ENCODE measurements at regions not wholly inside any gene's neighbourhood (a gene's known extent, or its start where the extent isn't known, plus 50 kb on each side); places are given as distances from the start of the nearest gene placed in this dataset.

DNA sequence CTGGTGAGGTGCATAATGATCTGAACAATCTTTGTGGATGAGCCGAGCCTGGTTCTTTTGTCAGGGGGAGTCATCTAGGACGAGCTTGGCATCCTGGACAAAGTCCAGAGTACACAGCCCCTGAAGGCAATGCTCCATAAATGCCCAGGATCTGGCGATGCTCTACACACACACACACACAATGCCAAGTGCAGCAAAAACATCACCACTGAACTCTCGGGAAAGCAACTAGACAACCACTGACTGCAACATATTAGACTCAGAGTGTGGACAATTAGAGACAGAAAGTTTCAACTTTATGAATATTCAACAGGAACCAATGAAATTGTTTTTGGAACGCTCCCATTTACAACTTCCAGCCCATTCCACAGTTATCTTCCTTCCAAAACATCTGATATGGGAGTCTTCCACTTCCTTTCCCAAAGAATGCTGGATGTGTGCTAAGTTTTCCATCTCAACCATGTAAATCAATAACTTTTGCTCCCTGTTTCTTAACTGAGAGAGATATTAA, 227.6 kb upstream of the ANKRD55 start:
- WGBS (ENCODE audit: insufficient coverage, low lambda C conversion rate) = no CpG with 5 or more reads among the region's 5 CpGs
- Histone ChIP-seq H3K9me3 (ENCODE audit: control insufficient read depth, low read depth, low read length) (no peaks in the 10 kb centered on the region), H3K4me3 (ENCODE audit: low read length) (no peak overlapping the region), H3K4me1 (ENCODE audit: control insufficient read depth, insufficient read depth, low read length) (peaks cover 19% of the 10 kb centered on the region), H3K27ac (ENCODE audit: low read length) (peak overlapping the region; percentile 13), H3K27me3 (ENCODE audit: control insufficient read depth, insufficient read depth, low read length) (no peaks in the 10 kb centered on the region), H3K36me3 (ENCODE audit: control insufficient read depth, insufficient read depth, low read length) (no peaks in the 10 kb centered on the region)
- DNase-seq = peak; percentile 26 to 54

DNA sequence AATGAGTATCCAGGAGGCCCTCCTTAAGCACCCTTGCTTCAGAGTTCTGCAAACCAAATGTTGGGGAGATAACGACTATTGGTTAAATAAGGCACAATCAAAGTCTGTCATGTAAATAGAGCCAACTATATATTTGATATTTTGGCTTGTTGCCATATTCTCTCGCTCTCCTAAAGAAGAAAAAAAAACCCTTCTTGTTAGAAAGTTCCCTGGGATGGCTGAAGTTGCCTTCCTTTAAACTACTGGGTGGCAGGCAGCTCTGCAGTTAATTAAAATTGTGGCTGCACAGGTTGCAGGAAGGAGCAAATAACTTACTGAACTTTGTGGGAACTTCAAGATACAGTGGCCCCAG, 227.0 kb upstream of the ANKRD55 start:
- no peaks in the 10 kb centered on the region for H3K9me3 ChIP-seq (ENCODE audit: control insufficient read depth, low read depth, low read length)
- H3K36me3 ChIP-seq (ENCODE audit: control insufficient read depth, insufficient read depth, low read length) = no peaks in the 10 kb centered on the region
- no peaks in the 10 kb centered on the region for H3K27me3 ChIP-seq (ENCODE audit: control insufficient read depth, insufficient read depth, low read length)
- H3K27ac ChIP-seq (ENCODE audit: low read length) = peak overlapping the region; percentile 13
- peaks cover 14% of the 10 kb centered on the region for H3K4me1 ChIP-seq (ENCODE audit: control insufficient read depth, insufficient read depth, low read length)
- WGBS (ENCODE audit: insufficient coverage, low lambda C conversion rate) = 86% methylated on average over 1 of the region's 2 CpGs
- H3K4me3 ChIP-seq (ENCODE audit: low read length) = no peak overlapping the region
- DNase-seq = no peak

DNA sequence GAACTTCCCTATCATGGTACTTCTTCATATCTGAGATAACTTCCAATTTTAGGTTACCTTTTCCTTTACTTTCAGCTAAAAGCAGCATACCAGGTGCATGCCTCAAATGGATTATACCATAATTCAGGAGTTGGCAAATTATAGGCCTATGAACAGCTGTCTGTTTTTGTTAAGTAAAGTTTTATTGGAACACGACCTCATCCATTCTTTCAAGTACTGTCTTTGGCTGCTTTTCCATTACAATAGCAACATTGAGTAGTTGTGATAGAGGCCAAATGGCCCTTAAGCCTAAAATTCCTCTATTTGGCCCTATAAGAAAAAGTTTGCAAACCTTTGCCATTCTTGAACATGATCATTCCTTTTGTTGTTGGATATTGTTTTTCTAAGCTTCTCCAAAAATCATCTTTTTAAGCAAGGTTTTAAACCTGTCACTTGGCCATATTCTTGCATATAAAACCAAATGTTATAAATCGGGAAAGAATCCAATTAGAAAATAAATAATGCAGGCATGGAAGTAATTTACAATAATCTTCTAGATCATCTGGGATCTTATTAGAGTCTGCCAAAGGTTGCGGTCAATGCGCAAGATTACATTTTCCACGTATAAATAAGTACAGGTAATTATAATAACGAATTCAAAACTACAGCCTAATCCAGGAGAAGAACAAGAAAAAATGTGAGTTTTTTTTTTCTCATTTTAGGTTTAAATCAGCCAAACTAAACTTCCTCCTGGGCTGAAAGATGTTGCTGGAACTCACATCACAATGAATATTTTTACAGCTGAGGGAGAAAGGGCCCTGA, 226.5 kb upstream of the ANKRD55 start:
- H3K4me1 ChIP-seq (ENCODE audit: control insufficient read depth, insufficient read depth, low read length) = peaks cover 8% of the 10 kb centered on the region
- no peak overlapping the region for H3K4me3 ChIP-seq (ENCODE audit: low read length)
- H3K27me3 ChIP-seq (ENCODE audit: control insufficient read depth, insufficient read depth, low read length) = no peaks in the 10 kb centered on the region
- H3K27ac ChIP-seq (ENCODE audit: low read length) = no peak overlapping the region
- 89% methylated on average over 4 of the region's 6 CpGs for WGBS (ENCODE audit: insufficient coverage, low lambda C conversion rate)
- no peaks in the 10 kb centered on the region for H3K9me3 ChIP-seq (ENCODE audit: control insufficient read depth, low read depth, low read length)
- DNase-seq = no peak
- H3K36me3 ChIP-seq (ENCODE audit: control insufficient read depth, insufficient read depth, low read length) = no peaks in the 10 kb centered on the region

DNA sequence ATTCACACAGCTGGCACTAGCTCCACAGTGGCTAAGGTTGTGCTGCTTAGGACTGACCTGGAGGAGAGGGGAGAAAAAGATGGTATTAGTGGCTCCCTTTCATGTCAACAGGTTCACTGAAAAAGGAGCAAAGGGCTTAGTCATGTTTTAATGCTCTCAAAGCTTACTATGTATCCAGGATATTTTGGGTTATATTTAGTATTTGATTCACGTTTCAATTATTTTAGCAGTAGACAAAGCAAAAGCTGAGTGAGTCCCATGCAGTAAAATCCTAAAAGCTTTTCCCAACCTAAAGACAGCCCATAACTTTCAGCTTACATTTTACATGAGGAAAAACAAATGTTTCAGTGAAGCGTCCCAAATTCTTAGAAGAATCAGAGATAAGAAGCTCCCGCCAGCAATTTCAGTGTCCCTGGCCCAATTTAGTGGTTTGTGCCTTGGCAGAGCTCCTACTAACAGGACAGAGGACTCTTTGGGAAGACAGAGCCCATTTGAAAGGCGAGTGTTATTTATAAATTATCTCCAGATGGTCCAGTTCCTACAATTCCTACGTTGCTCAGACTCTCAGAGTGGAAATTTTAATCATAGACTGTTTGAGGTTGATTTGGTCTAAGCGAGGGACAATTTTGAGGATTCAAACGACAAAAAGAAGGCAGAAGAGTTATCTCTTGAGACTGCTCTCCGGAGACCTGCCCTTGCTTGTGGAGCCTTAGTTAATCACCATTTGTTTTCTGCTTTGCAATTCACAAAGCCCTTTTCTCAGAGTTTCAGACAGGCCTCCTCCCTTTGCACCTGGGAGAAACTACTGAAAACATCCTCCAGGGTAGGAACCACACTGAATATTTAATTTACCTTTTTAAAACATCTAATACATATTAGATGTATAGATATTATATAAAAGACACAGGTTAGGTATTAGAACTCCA, 225.0 kb upstream of the ANKRD55 start:
- WGBS (ENCODE audit: insufficient coverage, low lambda C conversion rate) = 100% methylated on average over 1 of the region's 8 CpGs
- Histone ChIP-seq H3K4me1 (ENCODE audit: control insufficient read depth, insufficient read depth, low read length) (peaks cover 8% of the 10 kb centered on the region), H3K9me3 (ENCODE audit: control insufficient read depth, low read depth, low read length) (no peaks in the 10 kb centered on the region), H3K27ac (ENCODE audit: low read length) (no peak overlapping the region), H3K4me3 (ENCODE audit: low read length) (no peak overlapping the region), H3K36me3 (ENCODE audit: control insufficient read depth, insufficient read depth, low read length) (no peaks in the 10 kb centered on the region), H3K27me3 (ENCODE audit: control insufficient read depth, insufficient read depth, low read length) (no peaks in the 10 kb centered on the region)
- no peak for DNase-seq

DNA sequence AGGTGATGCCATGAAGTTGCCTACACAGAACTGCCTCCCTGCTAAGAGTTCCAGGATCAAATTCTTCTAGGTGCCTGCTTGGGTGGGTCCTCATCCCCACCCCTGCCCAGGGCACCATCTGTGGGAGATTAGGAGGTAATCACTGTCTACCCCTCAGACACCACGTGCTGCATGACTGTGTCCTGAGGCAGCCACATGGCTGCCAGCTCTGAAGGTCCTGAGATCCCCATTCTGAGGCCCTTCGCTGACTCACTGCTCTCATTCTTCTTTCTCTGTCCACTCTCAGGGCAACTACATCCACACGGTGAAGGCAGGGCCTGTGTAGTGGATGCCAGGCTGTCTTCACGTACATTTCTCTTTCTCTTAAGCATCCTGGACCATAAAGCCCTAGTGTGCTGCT, 222.9 kb upstream of the ANKRD55 start:
- no peaks in the 10 kb centered on the region for H3K27me3 ChIP-seq (ENCODE audit: control insufficient read depth, insufficient read depth, low read length)
- no peak overlapping the region for H3K4me3 ChIP-seq (ENCODE audit: low read length)
- H3K4me1 ChIP-seq (ENCODE audit: control insufficient read depth, insufficient read depth, low read length) = peaks cover 8% of the 10 kb centered on the region
- WGBS (ENCODE audit: insufficient coverage, low lambda C conversion rate) = no CpG with 5 or more reads among the region's 4 CpGs
- H3K27ac ChIP-seq (ENCODE audit: low read length) = no peak overlapping the region
- no peak for DNase-seq
- no peaks in the 10 kb centered on the region for H3K36me3 ChIP-seq (ENCODE audit: control insufficient read depth, insufficient read depth, low read length)
- H3K9me3 ChIP-seq (ENCODE audit: control insufficient read depth, low read depth, low read length) = no peaks in the 10 kb centered on the region

DNA sequence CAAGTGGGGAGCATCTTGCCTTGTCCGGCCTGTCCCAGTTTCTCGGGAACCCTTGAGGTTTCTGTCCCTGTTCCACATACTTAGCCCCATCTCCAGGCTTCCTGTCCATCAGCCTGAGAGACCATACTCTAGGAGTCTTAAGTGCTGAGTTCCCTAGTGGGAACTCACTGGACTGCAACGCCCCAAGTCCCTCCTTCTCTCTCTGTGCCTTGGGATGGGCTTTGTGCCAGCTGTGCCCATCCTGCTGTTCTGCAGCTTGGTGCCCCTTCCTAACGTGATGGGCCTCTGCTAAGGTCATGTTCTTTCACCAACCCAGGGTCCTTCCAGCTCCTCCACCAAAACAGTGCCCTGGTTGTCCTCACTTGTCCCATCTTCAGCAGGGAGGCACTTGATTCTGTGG, 222.3 kb upstream of the ANKRD55 start:
- Histone ChIP-seq H3K4me3 (ENCODE audit: low read length) (no peak overlapping the region), H3K27ac (ENCODE audit: low read length) (no peak overlapping the region), H3K4me1 (ENCODE audit: control insufficient read depth, insufficient read depth, low read length) (peaks cover 2% of the 10 kb centered on the region), H3K36me3 (ENCODE audit: control insufficient read depth, insufficient read depth, low read length) (no peaks in the 10 kb centered on the region), H3K27me3 (ENCODE audit: control insufficient read depth, insufficient read depth, low read length) (no peaks in the 10 kb centered on the region), H3K9me3 (ENCODE audit: control insufficient read depth, low read depth, low read length) (no peaks in the 10 kb centered on the region)
- WGBS (ENCODE audit: insufficient coverage, low lambda C conversion rate) = no CpG with 5 or more reads among the region's 4 CpGs
- no peak for DNase-seq

DNA sequence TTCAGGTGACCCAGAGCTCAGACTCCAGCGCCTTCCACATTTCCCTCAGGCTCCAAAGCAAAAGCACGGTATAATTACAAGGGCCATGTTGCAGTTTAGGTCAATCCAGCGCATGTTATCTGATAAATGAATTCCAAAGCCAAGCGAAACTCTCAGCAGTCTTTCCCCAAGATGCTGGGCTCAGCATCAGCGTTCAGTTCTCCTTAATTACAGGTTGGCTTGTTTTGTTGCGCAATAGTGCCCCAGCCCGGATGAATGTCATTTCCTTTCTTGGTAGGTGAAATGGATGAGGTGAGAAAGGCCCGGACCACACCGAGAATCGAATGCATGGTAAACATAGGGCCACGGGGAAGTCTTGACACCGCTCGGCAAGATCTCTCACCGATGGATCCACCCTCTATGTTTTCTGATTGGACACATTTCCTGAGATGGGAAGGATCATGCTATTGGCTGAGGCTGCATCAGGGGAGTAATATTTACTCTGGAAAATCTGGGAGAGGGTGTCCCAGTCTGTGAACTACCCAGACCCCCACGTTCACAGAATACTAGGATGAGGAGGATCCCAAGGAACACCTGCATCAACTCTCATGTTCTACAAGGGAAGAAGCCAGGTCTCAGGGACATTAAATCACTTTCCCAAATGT, 221.2 kb upstream of the ANKRD55 start:
- no CpG with 5 or more reads among the region's 15 CpGs for WGBS (ENCODE audit: insufficient coverage, low lambda C conversion rate)
- H3K9me3 ChIP-seq (ENCODE audit: control insufficient read depth, low read depth, low read length) = no peaks in the 10 kb centered on the region
- H3K27ac ChIP-seq (ENCODE audit: low read length) = no peak overlapping the region
- no peaks in the 10 kb centered on the region for H3K27me3 ChIP-seq (ENCODE audit: control insufficient read depth, insufficient read depth, low read length)
- no peak for DNase-seq
- no peaks in the 10 kb centered on the region for H3K4me1 ChIP-seq (ENCODE audit: control insufficient read depth, insufficient read depth, low read length)
- no peaks in the 10 kb centered on the region for H3K36me3 ChIP-seq (ENCODE audit: control insufficient read depth, insufficient read depth, low read length)
- H3K4me3 ChIP-seq (ENCODE audit: low read length) = no peak overlapping the region

DNA sequence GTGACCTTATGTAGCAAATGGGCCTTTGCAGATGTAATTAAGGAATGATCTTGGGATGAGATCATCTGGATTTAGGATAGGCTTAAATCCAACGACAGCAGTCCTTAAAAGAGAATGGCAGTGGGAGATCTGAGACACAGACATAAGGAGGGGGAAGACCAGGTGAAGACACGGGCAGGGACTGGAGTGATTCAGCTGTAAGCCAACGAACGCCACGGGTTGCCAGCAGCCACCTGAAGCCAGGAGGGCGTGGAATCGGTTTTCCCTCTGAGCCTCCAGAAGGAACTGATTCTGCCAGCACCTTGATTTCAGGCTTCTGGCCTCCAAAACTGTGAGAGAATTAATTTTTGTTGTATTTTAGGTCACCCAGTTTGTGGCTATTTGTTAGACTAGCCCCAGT, 218.6 kb upstream of the ANKRD55 start:
- Histone ChIP-seq H3K9me3 (ENCODE audit: control insufficient read depth, low read depth, low read length) (no peaks in the 10 kb centered on the region), H3K4me1 (ENCODE audit: control insufficient read depth, insufficient read depth, low read length) (peaks cover 20% of the 10 kb centered on the region), H3K4me3 (ENCODE audit: low read length) (no peak overlapping the region), H3K36me3 (ENCODE audit: control insufficient read depth, insufficient read depth, low read length) (no peaks in the 10 kb centered on the region), H3K27ac (ENCODE audit: low read length) (no peak overlapping the region), H3K27me3 (ENCODE audit: control insufficient read depth, insufficient read depth, low read length) (no peaks in the 10 kb centered on the region)
- WGBS (ENCODE audit: insufficient coverage, low lambda C conversion rate) = no CpG with 5 or more reads among the region's 7 CpGs
- DNase-seq = no peak

DNA sequence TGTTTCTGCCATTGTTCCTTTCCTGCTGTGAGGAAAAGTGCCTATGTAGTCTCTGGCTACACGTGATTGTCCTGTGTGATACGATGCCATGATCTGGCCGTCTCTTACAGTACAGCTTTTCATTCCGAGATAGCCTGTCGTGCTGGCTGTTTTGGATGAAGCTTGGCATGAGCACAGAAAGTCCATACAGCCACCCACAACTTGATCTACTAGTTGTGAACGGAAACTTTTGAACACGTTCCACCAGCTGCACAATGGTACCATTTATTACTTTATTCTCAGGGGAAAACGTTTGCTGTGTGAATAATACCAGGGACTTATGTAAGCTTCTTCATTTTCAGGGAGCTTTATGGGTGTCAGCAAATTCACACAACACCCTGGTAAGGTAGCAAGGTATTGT, 217.6 kb upstream of the ANKRD55 start:
- Histone ChIP-seq H3K4me1 (ENCODE audit: control insufficient read depth, insufficient read depth, low read length) (peaks cover 22% of the 10 kb centered on the region), H3K4me3 (ENCODE audit: low read length) (no peak overlapping the region), H3K27me3 (ENCODE audit: control insufficient read depth, insufficient read depth, low read length) (no peaks in the 10 kb centered on the region), H3K27ac (ENCODE audit: low read length) (no peak overlapping the region), H3K9me3 (ENCODE audit: control insufficient read depth, low read depth, low read length) (no peaks in the 10 kb centered on the region), H3K36me3 (ENCODE audit: control insufficient read depth, insufficient read depth, low read length) (no peaks in the 10 kb centered on the region)
- no peak for DNase-seq
- WGBS (ENCODE audit: insufficient coverage, low lambda C conversion rate) = no CpG with 5 or more reads among the region's 8 CpGs

DNA sequence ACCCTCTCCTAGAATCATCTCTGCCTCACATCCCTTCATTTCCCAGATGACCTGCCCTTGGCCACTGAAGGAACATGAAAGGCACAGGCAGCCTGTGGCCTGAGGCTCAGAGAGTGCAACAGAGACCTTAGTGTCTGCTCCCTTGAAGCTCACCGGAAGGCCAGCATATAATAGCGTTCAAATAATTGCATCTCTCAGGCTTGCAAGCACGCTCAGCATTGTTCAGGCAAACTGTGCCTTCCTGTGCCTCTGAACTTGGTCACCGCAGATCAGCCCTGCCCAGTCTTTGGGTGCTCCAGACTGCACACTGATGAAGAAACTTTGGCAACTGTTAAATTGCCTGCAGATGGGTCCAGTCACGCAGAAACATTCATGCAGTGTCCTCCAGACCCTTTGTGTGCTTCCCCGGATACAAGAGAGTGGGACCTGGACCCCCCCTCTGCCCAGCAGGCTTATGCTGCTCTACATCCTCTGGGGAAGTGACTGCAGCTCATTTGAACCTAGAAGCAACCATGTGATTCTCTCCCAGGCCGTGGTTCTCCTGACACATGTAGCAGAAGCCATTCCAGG, 216.0 kb upstream of the ANKRD55 start:
- WGBS (ENCODE audit: insufficient coverage, low lambda C conversion rate) = no CpG with 5 or more reads among the region's 7 CpGs
- H3K27ac ChIP-seq (ENCODE audit: low read length) = no peak overlapping the region
- H3K4me1 ChIP-seq (ENCODE audit: control insufficient read depth, insufficient read depth, low read length) = peaks cover 22% of the 10 kb centered on the region
- no peaks in the 10 kb centered on the region for H3K27me3 ChIP-seq (ENCODE audit: control insufficient read depth, insufficient read depth, low read length)
- no peaks in the 10 kb centered on the region for H3K36me3 ChIP-seq (ENCODE audit: control insufficient read depth, insufficient read depth, low read length)
- H3K9me3 ChIP-seq (ENCODE audit: control insufficient read depth, low read depth, low read length) = no peaks in the 10 kb centered on the region
- DNase-seq = no peak
- no peak overlapping the region for H3K4me3 ChIP-seq (ENCODE audit: low read length)
